SK-N-SH (cell line): ENCODE measurements at regions not wholly inside any gene's neighbourhood (a gene's known extent, or its start where the extent isn't known, plus 50 kb on each side); places are given as distances from the start of the nearest gene placed in this dataset.
A peak's percentile ranks its signal among the peaks of the same experiment; 100 is the strongest.

Experiments used
- CTCF ChIA-PET: fragments of 300-600, 350-600 bp; formaldehyde crosslinking; extraction: SDS; loops from one replicate; lab custom pipeline; 2021; lab: Yijun Ruan, JAX
- POLR2A ChIA-PET: fragments of 350-600 bp; sonication (Branson Sonifier 250); formaldehyde crosslinking; extraction: SDS; loops from one replicate; lab custom pipeline; 2020; ENCODE audit warnings: antibody characterized with exemption, inconsistent platforms; lab: Yijun Ruan, JAX
- DNase-seq: peaks from one replicate; pipeline ENCODE4 v3.0.0; 2012
- H2AFZ ChIP-seq: fragments of 200-600 bp; sonication (generic); 2 replicates; pipeline ENCODE4 v1.8.1; 2016; ENCODE audit warnings: antibody characterized with exemption, mild to moderate bottlenecking, low read depth
- H3F3A ChIP-seq: fragments of 200-600 bp; sonication (generic); replicated peaks from 2 replicates; pipeline ENCODE3; 2016; ENCODE audit warnings: antibody characterized with exemption, mild to moderate bottlenecking; ENCODE audit not compliant: insufficient read depth
- H3K27ac ChIP-seq, 2 experiments: fragments of 200-500 bp in 1 of 2; fragments of 200-600 bp in 1 of 2; sonication (Bioruptor generic) in 1 of 2; sonication (generic), shearing (Covaris generic) in 1 of 2; 2 replicates each; pipeline versions ENCODE4 v1.5.1 to v1.6.1; 2014 to 2016; ENCODE audit warnings: low read depth in 2 of 2, inconsistent platforms in 1 of 2, low read length in 1 of 2, mild to moderate bottlenecking in 1 of 2, mixed read lengths in 1 of 2
- H3K27me3 ChIP-seq: fragments of 200-600 bp; sonication (generic), shearing (Covaris generic); 2 replicates; pipeline ENCODE4 v1.6.1; 2016; ENCODE audit warnings: mixed run types; ENCODE audit not compliant: insufficient read depth
- H3K36me3 ChIP-seq, 2 experiments: fragments of 200-500 bp in 1 of 2; fragments of 200-600 bp in 1 of 2; sonication (Bioruptor generic) in 1 of 2; sonication (generic) in 1 of 2; replicated peaks in 1 of 2; 2 replicates each; pipeline versions ENCODE3 to v1.5.1; 2014 to 2016; ENCODE audit warnings: low read length in 1 of 2, mild to moderate bottlenecking in 1 of 2; ENCODE audit not compliant: insufficient read depth in 2 of 2, control insufficient read depth in 1 of 2
- H3K4me1 ChIP-seq, 2 experiments: fragments of 200-500 bp in 1 of 2; fragments of 200-600 bp in 1 of 2; sonication (Bioruptor generic) in 1 of 2; sonication (generic), shearing (Covaris generic) in 1 of 2; 2 replicates each; pipeline versions ENCODE4 v1.5.1 to v1.6.1; 2014 to 2016; ENCODE audit warnings: low read depth in 1 of 2, low read length in 1 of 2, mixed run types in 1 of 2; ENCODE audit not compliant: insufficient read depth in 2 of 2, control insufficient read depth in 1 of 2
- H3K4me2 ChIP-seq: fragments of 200-600 bp; sonication (generic), shearing (Covaris generic); 2 replicates; pipeline ENCODE4 v1.6.1; 2017; ENCODE audit warnings: mixed run types
- H3K4me3 ChIP-seq, 2 experiments: fragments of 200-500 bp in 1 of 2; fragments of 200-600 bp in 1 of 2; sonication (Bioruptor generic) in 1 of 2; sonication (generic), shearing (Covaris generic) in 1 of 2; 2 replicates each; pipeline versions ENCODE4 v1.5.1 to v1.8.1; 2014 to 2016; ENCODE audit warnings: low read depth in 2 of 2, inconsistent platforms in 1 of 2, low read length in 1 of 2, mild to moderate bottlenecking in 1 of 2, mixed read lengths in 1 of 2, moderate library complexity in 1 of 2
- H3K79me2 ChIP-seq: fragments of 200-600 bp; sonication (generic); 2 replicates; pipeline ENCODE4 v1.8.1; 2017; ENCODE audit warnings: mild to moderate bottlenecking; ENCODE audit not compliant: insufficient read depth
- H3K9ac ChIP-seq: fragments of 200-600 bp; sonication (generic); 2 replicates; pipeline ENCODE4 v1.6.1; 2017; ENCODE audit warnings: mixed run types
- H3K9me2 ChIP-seq: fragments of 200-600 bp; sonication (generic); 2 replicates; pipeline ENCODE4 v1.6.1; 2017; ENCODE audit warnings: mixed run types
- H3K9me3 ChIP-seq: fragments of 200-600 bp; sonication (generic); 2 replicates; pipeline ENCODE4 v1.6.1; 2017; ENCODE audit warnings: mixed run types, mild to moderate bottlenecking, moderate library complexity
- H4K20me1 ChIP-seq: fragments of 200-600 bp; sonication (generic); 2 replicates; pipeline ENCODE4 v1.6.1; 2017; ENCODE audit warnings: mild to moderate bottlenecking, mixed run types; ENCODE audit not compliant: insufficient read depth
- CHD2 ChIP-seq: fragments of 150-350 bp; IDR thresholded peaks from 2 replicates; pipeline ENCODE4 v1.6.1; 2018; ENCODE audit warnings: low read length; ENCODE audit not compliant: partially characterized antibody
- ELF1 ChIP-seq: IDR thresholded peaks from 2 replicates; pipeline ENCODE4 v1.4.0; 2012
- FOSL2 ChIP-seq: IDR thresholded peaks from 2 replicates; pipeline ENCODE4 v1.4.0; 2012; ENCODE audit warnings: low read depth, mild to moderate bottlenecking, moderate library complexity, borderline replicate concordance
- FOXJ3 ChIP-seq: sonication (generic); formaldehyde crosslinking; IDR thresholded peaks from 2 replicates; pipeline ENCODE4 v1.5.1; 2020; ENCODE audit warnings: mild to moderate bottlenecking, missing genetic modification reagents
- GABPA ChIP-seq: IDR thresholded peaks from 2 replicates; pipeline ENCODE4 v1.4.0; 2012; ENCODE audit warnings: low read depth, mild to moderate bottlenecking
- JUND ChIP-seq: IDR thresholded peaks from 2 replicates; pipeline ENCODE4 v1.4.0; 2012
- MEF2A ChIP-seq: IDR thresholded peaks from 2 replicates; pipeline ENCODE4 v1.4.0; 2012; ENCODE audit warnings: low read depth, borderline replicate concordance
- NFIC ChIP-seq: IDR thresholded peaks from 2 replicates; pipeline ENCODE4 v1.4.0; 2012; ENCODE audit warnings: borderline replicate concordance
- NRF1 ChIP-seq: IDR thresholded peaks from 2 replicates; pipeline ENCODE4 v1.6.1; 2012; ENCODE audit warnings: low read depth, mild to moderate bottlenecking, low read length
- RAD21 ChIP-seq: IDR thresholded peaks from 2 replicates; pipeline ENCODE4 v1.6.1; 2012; ENCODE audit warnings: mild to moderate bottlenecking, low read length
- RCOR1 ChIP-seq: fragments of 150-350 bp; IDR thresholded peaks from 2 replicates; pipeline ENCODE4 v1.6.1; 2017; ENCODE audit warnings: antibody characterized with exemption, low read length
- RXRA ChIP-seq: IDR thresholded peaks from 2 replicates; pipeline ENCODE4 v1.4.0; 2012; ENCODE audit warnings: low read depth, mild to moderate bottlenecking, borderline replicate concordance
- SIN3A ChIP-seq: IDR thresholded peaks from 2 replicates; pipeline ENCODE4 v1.6.1; 2012; ENCODE audit warnings: low read depth, mild to moderate bottlenecking, low read length, moderate library complexity, borderline replicate concordance
- TAF1 ChIP-seq: IDR thresholded peaks from 2 replicates; pipeline ENCODE4 v1.6.1; 2012; ENCODE audit warnings: low read depth, mild to moderate bottlenecking, low read length, moderate library complexity, borderline replicate concordance
- TEAD4 ChIP-seq: IDR thresholded peaks from 2 replicates; pipeline ENCODE4 v1.4.0; 2012; ENCODE audit warnings: mild to moderate bottlenecking, borderline replicate concordance; ENCODE audit not compliant: insufficient read depth
- WGBS: methylation state at CpG from one replicate; pipeline ENCODE4 v1.1.6; 2017; ENCODE audit warnings: low lambda C conversion rate; 5-methylcytosine and 5-hydroxymethylcytosine counted together
- TF ChIP-seq, protein P1 (sequence below): IDR thresholded peaks from 2 replicates; pipeline ENCODE4 v1.4.0; 2012; ENCODE audit warnings: low read depth
- TF ChIP-seq, protein P2 (sequence below): IDR thresholded peaks from 2 replicates; pipeline ENCODE4; 2012
- TF ChIP-seq, protein P3 (sequence below): fragments of 150-350 bp; IDR thresholded peaks from 2 replicates; pipeline ENCODE4 v1.6.1; 2017; ENCODE audit warnings: antibody characterized with exemption, low read length, low read depth, borderline replicate concordance

DNA sequence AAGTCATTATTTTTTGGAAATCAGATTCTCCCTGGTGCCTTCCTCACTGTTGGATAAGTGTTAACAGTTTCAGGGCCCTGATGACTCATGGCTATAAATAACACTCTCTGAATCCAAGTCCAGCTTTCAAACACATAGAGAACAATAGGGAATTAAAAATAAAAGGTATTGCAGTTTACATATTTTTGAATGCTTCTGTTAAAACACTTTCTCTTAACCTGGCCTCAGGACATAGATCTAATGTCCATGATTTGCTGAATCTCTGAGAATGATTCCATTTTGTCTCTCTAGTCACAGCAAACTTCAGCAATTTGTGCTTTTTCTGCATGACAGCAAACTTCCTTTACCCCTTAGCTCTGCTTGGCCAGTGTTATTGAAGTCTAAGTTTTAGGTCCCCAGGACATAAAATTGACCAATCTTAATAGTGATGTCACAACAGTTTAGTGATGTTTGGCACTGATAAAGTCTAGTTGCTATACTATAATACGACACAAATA lies 1192.4 kb upstream of the CITED2 start:
- Histone ChIP-seq H2AFZ (peak overlapping the region; percentile 56; the same call in 1 of the 2 replicates), H3K36me3 (peaks cover 0 to 10% of the 10 kb centered on the region in 2 experiments), H3F3A (peaks cover 33% of the 10 kb centered on the region), H3K27ac (peak overlapping the region; percentile 76 to 85; a peak in 3 of 4 replicates), H3K4me3 (no peak overlapping the region), H3K9me3 (no peaks in the 10 kb centered on the region), H3K9ac (peak overlapping the region; percentile 31; the same call in 1 of the 2 replicates), H3K79me2 (no peaks in the 10 kb centered on the region), H3K4me2 (no peak overlapping the region), H3K27me3 (no peaks in the 10 kb centered on the region), H4K20me1 (no peaks in the 10 kb centered on the region), H3K4me1 (peaks cover 0 to 18% of the 10 kb centered on the region in 2 experiments; a peak in 3 of 4 replicates), H3K9me2 (no peaks in the 10 kb centered on the region)
- CTCF ChIA-PET = no interaction called here
- TF ChIP-seq, protein P1, sequence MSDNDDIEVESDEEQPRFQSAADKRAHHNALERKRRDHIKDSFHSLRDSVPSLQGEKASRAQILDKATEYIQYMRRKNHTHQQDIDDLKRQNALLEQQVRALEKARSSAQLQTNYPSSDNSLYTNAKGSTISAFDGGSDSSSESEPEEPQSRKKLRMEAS = no peak
- TF ChIP-seq MEF2A (peak; percentile 89), RCOR1 (no peak), NFIC (0 out of 2 replicates have a peak, but pooled peaks have one; percentile 13), TAF1 (no peak), ELF1 (no peak), GABPA (no peak), JUND (peak; percentile 76), FOSL2 (peak; percentile 70)
- TF ChIP-seq, protein P2, sequence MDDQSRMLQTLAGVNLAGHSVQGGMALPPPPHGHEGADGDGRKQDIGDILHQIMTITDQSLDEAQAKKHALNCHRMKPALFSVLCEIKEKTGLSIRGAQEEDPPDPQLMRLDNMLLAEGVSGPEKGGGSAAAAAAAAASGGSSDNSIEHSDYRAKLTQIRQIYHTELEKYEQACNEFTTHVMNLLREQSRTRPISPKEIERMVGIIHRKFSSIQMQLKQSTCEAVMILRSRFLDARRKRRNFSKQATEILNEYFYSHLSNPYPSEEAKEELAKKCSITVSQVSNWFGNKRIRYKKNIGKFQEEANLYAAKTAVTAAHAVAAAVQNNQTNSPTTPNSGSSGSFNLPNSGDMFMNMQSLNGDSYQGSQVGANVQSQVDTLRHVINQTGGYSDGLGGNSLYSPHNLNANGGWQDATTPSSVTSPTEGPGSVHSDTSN = peak; percentile 49
- TF ChIP-seq, protein P3, sequence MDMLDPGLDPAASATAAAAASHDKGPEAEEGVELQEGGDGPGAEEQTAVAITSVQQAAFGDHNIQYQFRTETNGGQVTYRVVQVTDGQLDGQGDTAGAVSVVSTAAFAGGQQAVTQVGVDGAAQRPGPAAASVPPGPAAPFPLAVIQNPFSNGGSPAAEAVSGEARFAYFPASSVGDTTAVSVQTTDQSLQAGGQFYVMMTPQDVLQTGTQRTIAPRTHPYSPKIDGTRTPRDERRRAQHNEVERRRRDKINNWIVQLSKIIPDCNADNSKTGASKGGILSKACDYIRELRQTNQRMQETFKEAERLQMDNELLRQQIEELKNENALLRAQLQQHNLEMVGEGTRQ = no peak
- POLR2A ChIA-PET = no interaction called here
- 15% methylated on average over 1 of the region's 1 CpG for WGBS
- DNase-seq = no peak

DNA sequence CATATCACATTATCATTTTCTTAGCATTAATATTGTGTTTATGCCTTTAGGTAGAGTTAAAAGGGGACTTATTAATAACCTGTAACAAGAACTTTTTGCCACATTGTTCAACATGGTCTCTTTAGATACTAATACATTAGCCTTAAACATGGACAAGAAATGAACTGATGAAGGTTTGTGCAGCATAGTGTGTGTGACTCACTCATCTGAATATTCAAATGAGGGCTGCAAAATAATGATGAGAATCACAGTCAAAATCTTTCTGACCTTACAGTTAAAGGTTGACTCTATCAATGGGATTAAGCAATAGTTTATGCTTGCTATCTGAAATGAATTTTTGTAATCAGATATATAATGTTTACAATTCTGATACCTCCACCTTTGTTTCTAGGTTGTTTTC lies 1189.3 kb upstream of the CITED2 start:
- Histone ChIP-seq H2AFZ (no peak overlapping the region), H3K4me2 (no peak overlapping the region), H3K4me1 (peaks cover 0 to 13% of the 10 kb centered on the region in 2 experiments; a peak in 3 of 4 replicates), H3K27ac (no peak overlapping the region)
- CTCF ChIA-PET = no interaction called here
- TF ChIP-seq TEAD4 (no peak), GABPA (no peak), CHD2 (no peak), FOSL2 (no peak), RXRA (no peak), FOXJ3 (CRISPR knock-in tag) (no peak), SIN3A (no peak), NRF1 (no peak), NFIC (no peak), RAD21 (no peak)
- TF ChIP-seq, protein P3 = no peak
- TF ChIP-seq, protein P1 = no peak
- TF ChIP-seq, all 33 proteins: peak for 0
- no peak overlapping the region for H3K9ac ChIP-seq
- no peak for DNase-seq
- no peaks in the 10 kb centered on the region for H4K20me1 ChIP-seq
- H3K27me3 ChIP-seq = no peaks in the 10 kb centered on the region
- no peaks in the 10 kb centered on the region for H3K9me2 ChIP-seq
- H3K9me3 ChIP-seq = no peaks in the 10 kb centered on the region
- no peaks in the 10 kb centered on the region for H3K79me2 ChIP-seq
- POLR2A ChIA-PET = no interaction called here
- H3F3A ChIP-seq = peaks cover 16% of the 10 kb centered on the region
- no peak overlapping the region for H3K4me3 ChIP-seq
- no peaks in the 10 kb centered on the region for H3K36me3 ChIP-seq
